Stomach smooth muscle (tissue), 2 donors: ENCODE measurements at regions not wholly inside any gene's neighbourhood (a gene's known extent, or its start where the extent isn't known, plus 50 kb on each side); places are given as distances from the start of the nearest gene placed in this dataset.

Source experiments
- H3K27ac ChIP-seq: one replicate; pipeline ENCODE4 v1.7.0; 2013; ENCODE audit warnings: mild to moderate bottlenecking, low read length, inconsistent platforms
- H3K27me3 ChIP-seq, 2 donors: one replicate each; pipeline ENCODE4 v1.7.0; 2013; ENCODE audit warnings: low read length in 2 of 2; ENCODE audit not compliant: insufficient read depth in 2 of 2, control insufficient read depth in 1 of 2
- H3K36me3 ChIP-seq, 2 donors: one replicate each; pipeline ENCODE4 v1.7.0; 2013; ENCODE audit warnings: low read length in 2 of 2; ENCODE audit not compliant: control insufficient read depth in 2 of 2, insufficient read depth in 2 of 2
- H3K4me1 ChIP-seq: one replicate; pipeline ENCODE4 v1.7.0; 2013; ENCODE audit warnings: low read length; ENCODE audit not compliant: control insufficient read depth, insufficient read depth
- H3K4me3 ChIP-seq, 2 donors: one replicate each; pipeline ENCODE4 v1.7.0; 2013; ENCODE audit warnings: low read length in 2 of 2
- H3K9ac ChIP-seq, 2 donors: one replicate each; pipeline ENCODE4 v1.7.0; 2013; ENCODE audit warnings: low read length in 2 of 2, mild to moderate bottlenecking in 1 of 2
- H3K9me3 ChIP-seq, 2 donors: one replicate each; pipeline ENCODE4 v1.7.0; 2013; ENCODE audit warnings: low read length in 2 of 2; ENCODE audit not compliant: control insufficient read depth in 2 of 2
- donor health status: healthy.
- donor health status: Pancreatic carcinoma.

GRCh38 chr3:94896994-94897393 is 834.1 kb downstream of the NSUN3 start:
- H3K9me3 ChIP-seq: no peaks in the 10 kb centered on the region
- H3K4me1 ChIP-seq: no peaks in the 10 kb centered on the region
- H3K27ac ChIP-seq: no peak overlapping the region
- H3K4me3 ChIP-seq: no peak overlapping the region
- H3K9ac ChIP-seq: no peak overlapping the region
- H3K36me3 ChIP-seq: no peaks in the 10 kb centered on the region
- H3K27me3 ChIP-seq: no peaks in the 10 kb centered on the region

GRCh38 chr3:94904156-94904674 is 841.4 kb downstream of the NSUN3 start:
- no peaks in the 10 kb centered on the region for H3K36me3 ChIP-seq
- no peak overlapping the region for H3K27ac ChIP-seq
- no peaks in the 10 kb centered on the region for H3K4me1 ChIP-seq
- no peak overlapping the region for H3K4me3 ChIP-seq
- no peaks in the 10 kb centered on the region for H3K27me3 ChIP-seq
- H3K9me3 ChIP-seq: no peaks in the 10 kb centered on the region
- no peak overlapping the region for H3K9ac ChIP-seq

GRCh38 chr3:94909726-94910125 is 846.9 kb downstream of the NSUN3 start:
- no peak overlapping the region for H3K4me3 ChIP-seq
- H3K36me3 ChIP-seq: no peaks in the 10 kb centered on the region
- no peaks in the 10 kb centered on the region for H3K9me3 ChIP-seq

GRCh38 chr3:94912656-94913055 is 849.8 kb downstream of the NSUN3 start:
- Histone ChIP-seq H3K4me3 (no peak overlapping the region), H3K9ac (no peak overlapping the region), H3K27me3 (no peaks in the 10 kb centered on the region), H3K36me3 (no peaks in the 10 kb centered on the region), H3K9me3 (no peaks in the 10 kb centered on the region), H3K4me1 (no peaks in the 10 kb centered on the region), H3K27ac (no peak overlapping the region)

More at GRCh38 chr3:94909726-94910125, 846.9 kb downstream of the NSUN3 start:
- Histone ChIP-seq H3K4me1 (no peaks in the 10 kb centered on the region), H3K9ac (no peak overlapping the region), H3K27me3 (no peaks in the 10 kb centered on the region), H3K27ac (no peak overlapping the region)

- Histone ChIP-seq H3K27ac (no peak overlapping the region), H3K4me1 (no peaks in the 10 kb centered on the region), H3K36me3 (no peaks in the 10 kb centered on the region), H3K27me3 (no peaks in the 10 kb centered on the region), H3K9me3 (no peaks in the 10 kb centered on the region), H3K9ac (no peak overlapping the region), H3K4me3 (no peak overlapping the region)
These were observed 864.3 kb downstream of the NSUN3 start for GRCh38 chr3:94927175-94927574.

- Histone ChIP-seq H3K27me3 (no peaks in the 10 kb centered on the region), H3K9me3 (no peaks in the 10 kb centered on the region), H3K27ac (no peak overlapping the region), H3K4me1 (no peaks in the 10 kb centered on the region), H3K9ac (no peak overlapping the region), H3K4me3 (no peak overlapping the region), H3K36me3 (no peaks in the 10 kb centered on the region)
These were observed 866.1 kb downstream of the NSUN3 start for GRCh38 chr3:94928921-94929320.

- no peaks in the 10 kb centered on the region for H3K36me3 ChIP-seq
These were observed 873.1 kb downstream of the NSUN3 start for GRCh38 chr3:94935738-94936580.

GRCh38 chr3:94937980-94938379 is 875.1 kb downstream of the NSUN3 start:
- Histone ChIP-seq H3K27ac (no peak overlapping the region), H3K36me3 (no peaks in the 10 kb centered on the region), H3K4me3 (no peak overlapping the region), H3K9ac (no peak overlapping the region), H3K9me3 (no peaks in the 10 kb centered on the region), H3K27me3 (no peaks in the 10 kb centered on the region), H3K4me1 (no peaks in the 10 kb centered on the region)

More at GRCh38 chr3:94935738-94936580, 873.1 kb downstream of the NSUN3 start:
- H3K4me3 ChIP-seq: no peak overlapping the region
- no peaks in the 10 kb centered on the region for H3K27me3 ChIP-seq
- H3K9ac ChIP-seq: no peak overlapping the region
- H3K4me1 ChIP-seq: no peaks in the 10 kb centered on the region
- no peaks in the 10 kb centered on the region for H3K9me3 ChIP-seq
- H3K27ac ChIP-seq: no peak overlapping the region

- no peaks in the 10 kb centered on the region for H3K4me1 ChIP-seq
- no peak overlapping the region for H3K27ac ChIP-seq
- H3K27me3 ChIP-seq: no peaks in the 10 kb centered on the region
- no peak overlapping the region for H3K9ac ChIP-seq
- H3K4me3 ChIP-seq: no peak overlapping the region
- no peaks in the 10 kb centered on the region for H3K36me3 ChIP-seq
- peaks cover 0 to 2% of the 10 kb centered on the region in 2 donors for H3K9me3 ChIP-seq
These were observed 883.8 kb downstream of the NSUN3 start for GRCh38 chr3:94946683-94947082.

- Histone ChIP-seq H3K4me3 (no peak overlapping the region), H3K9ac (no peak overlapping the region), H3K27me3 (no peaks in the 10 kb centered on the region), H3K36me3 (no peaks in the 10 kb centered on the region), H3K27ac (no peak overlapping the region), H3K9me3 (no peaks in the 10 kb centered on the region), H3K4me1 (no peaks in the 10 kb centered on the region)
These were observed 898.7 kb downstream of the NSUN3 start for GRCh38 chr3:94961423-94962100.
